ENCODE measurements at regions not wholly inside any gene's neighbourhood (a gene's known extent, or its start where the extent isn't known, plus 50 kb on each side); places are given as distances from the start of the nearest gene placed in this dataset.

GRCh38 chr21:24420689-24421088 lies 1186.6 kb downstream of the MRPL39 start:
- in situ Hi-C loops (cut with MboI; ENCODE audit: low sequenced_read_pairs), result no loop called here
- no peak overlapping the region for H4K91ac ChIP-seq (ENCODE audit: insufficient read depth, low read depth, low read length)
- H2BK20ac ChIP-seq (ENCODE audit: low read depth, low read length), result no peak overlapping the region
- no peak overlapping the region for H2BK120ac ChIP-seq (ENCODE audit: low read depth, low read length)
- H3K23ac ChIP-seq (ENCODE audit: low read depth, low read length), result no peak overlapping the region
- H3K4me2 ChIP-seq (ENCODE audit: low read depth, low read length), result no peak overlapping the region
- no peaks in the 10 kb centered on the region for H4K20me1 ChIP-seq (ENCODE audit: insufficient read depth, low read length)
- no peak overlapping the region for H3K18ac ChIP-seq (ENCODE audit: low read depth, low read length)
- ATAC-seq (ENCODE audit: low read depth), result no peak
- no peaks in the 10 kb centered on the region for H3K9me1 ChIP-seq (ENCODE audit: insufficient read depth, low read length)
- no peak overlapping the region for H2AK9ac ChIP-seq (replicated peaks; ENCODE audit: low read depth, low read length, poor library complexity)
- H3K4me3 ChIP-seq (ENCODE audit: insufficient read depth, low read depth, low read length), result no peak overlapping the region
- dilution Hi-C loops (cut with HindIII; ENCODE audit: low sequenced_read_pairs, unreplicated experiment), result no loop called here
- peaks cover 7% of the 10 kb centered on the region; the same call in 1 of the 2 replicates for H3K9me3 ChIP-seq (ENCODE audit: control insufficient read depth, insufficient read depth, low read length)
- no peak overlapping the region for H2AK5ac ChIP-seq (ENCODE audit: low read depth, low read length)
- H2BK5ac ChIP-seq (ENCODE audit: low read depth, low read length, poor library complexity, severe bottlenecking), result no peak overlapping the region
- WGBS, 2 experiments (ENCODE audit: extremely low coverage in 2 of 2, insufficient read length in 1 of 2), result no CpG with 5 or more reads among the region's 1 CpG
- H4K5ac ChIP-seq (ENCODE audit: low read depth, low read length), result no peak overlapping the region
- no peak overlapping the region for H2AFZ ChIP-seq (replicated peaks; ENCODE audit: low read length, poor library complexity)
- no peak overlapping the region for H2BK15ac ChIP-seq (ENCODE audit: low read depth, low read length)
- H3K4ac ChIP-seq (ENCODE audit: low read depth, low read length), result no peak overlapping the region
- H3K14ac ChIP-seq (replicated peaks; ENCODE audit: low read depth, low read length), result no peak overlapping the region
- no peak overlapping the region for H4K8ac ChIP-seq (ENCODE audit: low read depth in 2 of 2, low read length in 2 of 2)
- H3K27ac ChIP-seq (ENCODE audit: insufficient read depth, low read length), result no peak overlapping the region
- CTCF ChIA-PET, result interaction anchor here (0.6 kb wide), 1 partner anchor 129 kb away, joined by 4 read pairs; no protein-coding TSS in a partner anchor
- no peak overlapping the region for H3K56ac ChIP-seq (ENCODE audit: extremely low read depth, insufficient read depth, low read length)
- intact Hi-C loops (cut with micrococcal nuclease), result no loop called here
- H3K9ac ChIP-seq (ENCODE audit: low read depth, low read length), result no peak overlapping the region
- no peaks in the 10 kb centered on the region for H3K79me1 ChIP-seq (ENCODE audit: low read depth in 1 of 2, low read length in 2 of 2)
- H3K4me1 ChIP-seq (ENCODE audit: control insufficient read depth, insufficient read depth, low read length), result no peaks in the 10 kb centered on the region
- no peaks in the 10 kb centered on the region for H3K36me3 ChIP-seq (ENCODE audit: control insufficient read depth, insufficient read depth, low read length)
- POLR2A ChIA-PET (ENCODE audit: unreplicated experiment), result no interaction called here
- H3K27me3 ChIP-seq (ENCODE audit: control insufficient read depth, insufficient read depth, low read length), result no peaks in the 10 kb centered on the region
- no TSS peak for BruUV-seq (replicated peaks)
- DNase-seq, result no peak
- TF ChIP-seq USF2 (IDR thresholded peaks at IDR 0.05; ENCODE audit: low read depth, low read length) (no peak), FOS (IDR thresholded peaks at IDR 0.05; ENCODE audit: low read depth, low read length) (no peak), MXI1 (IDR thresholded peaks at IDR 0.05; ENCODE audit: borderline replicate concordance, low read depth, low read length) (no peak), BHLHE40 (IDR thresholded peaks at IDR 0.05; ENCODE audit: low read depth, low read length) (no peak), POLR2A (IDR thresholded peaks at IDR 0.05; ENCODE audit: low read depth, low read length) (no peak), SMC3 (IDR thresholded peaks at IDR 0.05; ENCODE audit: low read depth, low read length) (no peak), CEBPB (IDR thresholded peaks at IDR 0.05; ENCODE audit: low read depth, low read length) (no peak), NFE2L2 (IDR thresholded peaks at IDR 0.05; ENCODE audit: low read depth, low read length) (no peak), CTCF (conservative IDR thresholded peaks at IDR 0.05; ENCODE audit: low read depth, low read length) (no peak), MAZ (IDR thresholded peaks at IDR 0.05; ENCODE audit: borderline replicate concordance, low read depth, low read length) (no peak), RFX5 (IDR thresholded peaks at IDR 0.05; ENCODE audit: low read depth, low read length) (no peak), RCOR1 (IDR thresholded peaks at IDR 0.05; ENCODE audit: insufficient replicate concordance, low read length) (no peak), RAD21 (IDR thresholded peaks at IDR 0.05; ENCODE audit: low read length) (no peak), CHD1 (IDR thresholded peaks at IDR 0.05; ENCODE audit: low read depth, low read length) (no peak), ELK1 (IDR thresholded peaks at IDR 0.05; ENCODE audit: borderline replicate concordance, low read depth, low read length) (no peak), MAFK (IDR thresholded peaks at IDR 0.05; ENCODE audit: low read depth, low read length) (no peak)

Data from IMR-90 (cell line).